Spleen (tissue), 11 donors: ENCODE measurements at regions not wholly inside any gene's neighbourhood (a gene's known extent, or its start where the extent isn't known, plus 50 kb on each side); places are given as distances from the start of the nearest gene placed in this dataset.

ENCODE experiments used
- DNase-seq: peaks from one replicate; pipeline ENCODE4 v3.0.0-alpha.2; 2020
- H3K27ac ChIP-seq, 8 donors: fragments of 200-600 bp; sonication (generic) in 7 of 8; 1 replicate in 4 of 8; 2 replicates in 4 of 8; pipeline versions ENCODE4 v1.5.0 to v1.8.0; 2016 to 2021; ENCODE audit warnings: inconsistent platforms in 4 of 8, mild to moderate bottlenecking in 4 of 8, moderate library complexity in 1 of 8
- H3K27me3 ChIP-seq, 7 donors: fragments of 200-600 bp; sonication (generic) in 6 of 7; replicated peaks in 1 of 7; 1 replicate in 4 of 7; 2 replicates in 3 of 7; pipeline versions ENCODE4 v1.5.0 to v1.8.0; 2016 to 2021; ENCODE audit warnings: inconsistent platforms in 3 of 7, mild to moderate bottlenecking in 1 of 7
- H3K36me3 ChIP-seq, 6 donors: fragments of 200-600 bp; sonication (generic) in 5 of 6; 1 replicate in 4 of 6; 2 replicates in 2 of 6; pipeline versions ENCODE4 v1.5.0 to v1.8.0; 2016 to 2021; ENCODE audit warnings: inconsistent platforms in 2 of 6
- H3K4me1 ChIP-seq, 6 donors: fragments of 200-600 bp; sonication (generic) in 5 of 6; 1 replicate in 3 of 6; 2 replicates in 3 of 6; pipeline versions ENCODE4 v1.5.0 to v1.8.0; 2016 to 2021; ENCODE audit warnings: inconsistent platforms in 3 of 6
- H3K4me3 ChIP-seq, 8 donors: fragments of 200-600 bp; sonication (generic) in 7 of 8; 1 replicate in 4 of 8; 2 replicates in 4 of 8; pipeline versions ENCODE4 v1.5.0 to v1.8.0; 2016 to 2021; ENCODE audit warnings: inconsistent platforms in 4 of 8, mild to moderate bottlenecking in 4 of 8, moderate library complexity in 2 of 8
- H3K9me3 ChIP-seq, 8 donors: fragments of 200-600 bp; sonication (generic) in 7 of 8; 1 replicate in 4 of 8; 2 replicates in 4 of 8; pipeline versions ENCODE4 v1.5.0 to v1.8.0; 2016 to 2021; ENCODE audit warnings: inconsistent platforms in 4 of 8
- POLR2A ChIP-seq, 3 donors: fragments of 450-650 bp; IDR thresholded peaks; one replicate each; pipeline ENCODE4 v1.5.1; 2017; ENCODE audit warnings: antibody characterized with exemption in 3 of 3, mild to moderate bottlenecking in 1 of 3
- POLR2AphosphoS5 ChIP-seq, 3 donors: sonication (generic); formaldehyde crosslinking; IDR thresholded peaks; one replicate each; pipeline ENCODE4 v1.5.1; 2017; ENCODE audit warnings: antibody characterized with exemption in 3 of 3
- WGBS, 5 donors: extraction: QIAGEN DNeasy Blood & Tissue Kit in 3 of 5; methylation state at CpG; one replicate each; pipeline versions ENCODE4 v1.1.5 to v1.1.7; 2013 to 2018; 5-methylcytosine and 5-hydroxymethylcytosine counted together
- intact Hi-C: fragments of 100-400 bp; cut with DNase I; formaldehyde crosslinking; loops from one replicate; pipeline ENCODE4 v1.15.0; 2023; ENCODE audit warnings: low total_unique reads
- small RNA-seq, 4 donors: library from RNA; depleted of rRNA; stranded (forward); fragments of <200 nt; gene quantifications; one replicate each; pipeline ENCODE3, GENCODE V24; 2016
- TF ChIP-seq, protein P1 (sequence below), 11 experiments: fragments of 200-600 bp in 7 of 11; fragments of 450-650 bp in 4 of 11; sonication (generic) in 4 of 11; IDR thresholded peaks in 8 of 11; conservative IDR thresholded peaks in 3 of 11; 1 replicate in 7 of 11; 2 replicates in 4 of 11; pipeline versions ENCODE4 v1.4.0 to v1.8.0; 2016 to 2021; ENCODE audit warnings: antibody characterized with exemption in 11 of 11, inconsistent platforms in 4 of 11, mild to moderate bottlenecking in 1 of 11
- donor health status: healthy with polysubstance abuse.
- donor health status: DM: no; HTN: no; CAD: no; lungs with moderate emphysema.
- donor health status: DM: no; HTN: no; CAD: no.
- donor health status: Bipolar disorder and iron deficiency.
- donor health status: healthy.
- donor health status: DM: no; HTN: no; CAD: no.
- donor health status: DM: yes; HTN: yes; CAD: no.

- H3K9me3 ChIP-seq: peaks cover 0 to 2% (median under 1%) of the 10 kb centered on the region in 8 donors
- H3K4me3 ChIP-seq: no peak overlapping the region
- H3K27ac ChIP-seq: no peak overlapping the region
- no peaks in the 10 kb centered on the region for H3K27me3 ChIP-seq
- DNase-seq: no peak
- H3K4me1 ChIP-seq: no peaks in the 10 kb centered on the region
- TF ChIP-seq, protein P1, sequence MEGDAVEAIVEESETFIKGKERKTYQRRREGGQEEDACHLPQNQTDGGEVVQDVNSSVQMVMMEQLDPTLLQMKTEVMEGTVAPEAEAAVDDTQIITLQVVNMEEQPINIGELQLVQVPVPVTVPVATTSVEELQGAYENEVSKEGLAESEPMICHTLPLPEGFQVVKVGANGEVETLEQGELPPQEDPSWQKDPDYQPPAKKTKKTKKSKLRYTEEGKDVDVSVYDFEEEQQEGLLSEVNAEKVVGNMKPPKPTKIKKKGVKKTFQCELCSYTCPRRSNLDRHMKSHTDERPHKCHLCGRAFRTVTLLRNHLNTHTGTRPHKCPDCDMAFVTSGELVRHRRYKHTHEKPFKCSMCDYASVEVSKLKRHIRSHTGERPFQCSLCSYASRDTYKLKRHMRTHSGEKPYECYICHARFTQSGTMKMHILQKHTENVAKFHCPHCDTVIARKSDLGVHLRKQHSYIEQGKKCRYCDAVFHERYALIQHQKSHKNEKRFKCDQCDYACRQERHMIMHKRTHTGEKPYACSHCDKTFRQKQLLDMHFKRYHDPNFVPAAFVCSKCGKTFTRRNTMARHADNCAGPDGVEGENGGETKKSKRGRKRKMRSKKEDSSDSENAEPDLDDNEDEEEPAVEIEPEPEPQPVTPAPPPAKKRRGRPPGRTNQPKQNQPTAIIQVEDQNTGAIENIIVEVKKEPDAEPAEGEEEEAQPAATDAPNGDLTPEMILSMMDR (IDR thresholded peaks at IDR 0.05 in 8 of 11, conservative IDR thresholded peaks at IDR 0.05 in 3 of 11): no peak
- TF ChIP-seq POLR2AphosphoS5 (IDR thresholded peaks at IDR 0.05) (no peak), POLR2A (IDR thresholded peaks at IDR 0.05) (no peak)
- intact Hi-C loops: no loop called here
- no peaks in the 10 kb centered on the region for H3K36me3 ChIP-seq
- 84 to 93% (median 88%) methylated on average over 12 to 14 of the region's 14 CpGs for WGBS, 5 donors
These were observed 278.0 kb downstream of the SMOC2 start for GRCh38 chr6:168718821-168719475.

Small RNAs in the stretch of these regions (small RNA-seq; reads per million reads assigned to genes)
- gene AL513210.1: 0 reads per million in 4 donors
